Progenitor cell of endocrine pancreas (in vitro differentiated cells): ENCODE measurements at regions not wholly inside any gene's neighbourhood (a gene's known extent, or its start where the extent isn't known, plus 50 kb on each side); places are given as distances from the start of the nearest gene placed in this dataset.

Experiments used
- DNase-seq: peaks from one replicate; pipeline ENCODE4 v3.0.0; 2021; ENCODE audit warnings: low spot score; ENCODE audit not compliant: unreplicated experiment
- H3K27ac Mint-ChIP-seq: 2 replicates; pipeline ENCODE4 v1.8.0; 2021; ENCODE audit warnings: mild to moderate bottlenecking, moderate library complexity, mixed read lengths
- H3K27me3 Mint-ChIP-seq: 2 replicates; pipeline ENCODE4 v1.8.0; 2021; ENCODE audit warnings: mixed read lengths
- H3K36me3 Mint-ChIP-seq: 2 replicates; pipeline ENCODE4 v1.8.0; 2022; ENCODE audit warnings: mixed read lengths; ENCODE audit not compliant: insufficient read depth
- H3K4me1 Mint-ChIP-seq: 2 replicates; pipeline ENCODE4 v1.8.0; 2021; ENCODE audit warnings: low read depth, mixed read lengths
- H3K4me3 Mint-ChIP-seq: 2 replicates; pipeline ENCODE4 v1.8.0; 2021; ENCODE audit warnings: low read depth, mild to moderate bottlenecking, moderate library complexity, mixed read lengths
- H3K9me3 Mint-ChIP-seq: 2 replicates; pipeline ENCODE4 v1.8.0; 2021; ENCODE audit warnings: low read depth, mixed read lengths
- CTCF ChIP-seq: fragments of 200-600 bp; sonication (generic); IDR thresholded peaks from one replicate; pipeline ENCODE4 v1.5.0; 2021; ENCODE audit warnings: antibody characterized with exemption, mild to moderate bottlenecking; ENCODE audit not compliant: unreplicated experiment

- H3K9me3 Mint-ChIP-seq = no peaks in the 10 kb centered on the region
- no peak for DNase-seq
- no peak for TF ChIP-seq CTCF
- H3K36me3 Mint-ChIP-seq = peaks cover 28% of the 10 kb centered on the region
- no peak overlapping the region for H3K4me3 Mint-ChIP-seq
- H3K27me3 Mint-ChIP-seq = no peaks in the 10 kb centered on the region
- H3K4me1 Mint-ChIP-seq = no peaks in the 10 kb centered on the region
- H3K27ac Mint-ChIP-seq = no peak overlapping the region
These were observed 67.1 kb upstream of the SLC4A11 start for GRCh38 chr20:3306068-3306467.

- Mint-ChIP-seq H3K9me3 (no peaks in the 10 kb centered on the region), H3K27me3 (no peaks in the 10 kb centered on the region), H3K4me3 (no peak overlapping the region), H3K36me3 (peaks cover 28% of the 10 kb centered on the region), H3K27ac (peak overlapping the region; percentile 4), H3K4me1 (no peaks in the 10 kb centered on the region)
- no peak for DNase-seq
- TF ChIP-seq CTCF = no peak
These were observed 65.5 kb upstream of the SLC4A11 start for GRCh38 chr20:3304456-3304855.

GRCh38 chr20:3297079-3297378, 58.0 kb upstream of the SLC4A11 start:
- no peak for TF ChIP-seq CTCF
- no peak for DNase-seq
- Mint-ChIP-seq H3K9me3 (no peaks in the 10 kb centered on the region), H3K36me3 (peaks cover 27% of the 10 kb centered on the region), H3K4me3 (no peak overlapping the region), H3K27me3 (no peaks in the 10 kb centered on the region), H3K4me1 (no peaks in the 10 kb centered on the region), H3K27ac (peak overlapping the region; percentile 10)

- peaks cover 30% of the 10 kb centered on the region for H3K36me3 Mint-ChIP-seq
- no peak for TF ChIP-seq CTCF
- no peaks in the 10 kb centered on the region for H3K27me3 Mint-ChIP-seq
- H3K4me3 Mint-ChIP-seq = no peak overlapping the region
- no peak overlapping the region for H3K27ac Mint-ChIP-seq
- no peak for DNase-seq
- no peaks in the 10 kb centered on the region for H3K4me1 Mint-ChIP-seq
- H3K9me3 Mint-ChIP-seq = no peaks in the 10 kb centered on the region
These were observed 57.5 kb upstream of the SLC4A11 start for GRCh38 chr20:3296261-3297078.
